ENCODE measurements at regions not wholly inside any gene's neighbourhood (a gene's known extent, or its start where the extent isn't known, plus 50 kb on each side); places are given as distances from the start of the nearest gene placed in this dataset.

GRCh38 chr12:72089678-72090077 lies 151.0 kb downstream of the TPH2 start:
- TF ChIP-seq CTCF (conservative IDR thresholded peaks at IDR 0.05; ENCODE audit: low read length) (no peak), EZH2phosphoT487 (IDR thresholded peaks at IDR 0.05; ENCODE audit: borderline replicate concordance, low read depth, low read length) (no peak)

Data from OCI-LY7 (cell line).